Breast epithelium (tissue), 4 donors: ENCODE measurements at regions not wholly inside any gene's neighbourhood (a gene's known extent, or its start where the extent isn't known, plus 50 kb on each side); places are given as distances from the start of the nearest gene placed in this dataset.

Experiments
- DNase-seq, 2 donors: peaks; one replicate each; pipeline ENCODE4 v3.0.0-alpha.2; 2019; ENCODE audit warnings: low spot score in 2 of 2
- H3K27ac ChIP-seq, 2 donors: fragments of 200-600 bp; sonication (generic) in 1 of 2; one replicate each; pipeline ENCODE4 v1.5.1; 2016 to 2019; ENCODE audit warnings: mild to moderate bottlenecking in 1 of 2
- H3K27me3 ChIP-seq, 2 donors: fragments of 200-600 bp; sonication (generic) in 1 of 2; one replicate each; pipeline versions ENCODE4 v1.5.1 to v1.6.0; 2017 to 2019; ENCODE audit warnings: control low read depth in 1 of 2, mild to moderate bottlenecking in 1 of 2
- H3K36me3 ChIP-seq: fragments of 200-600 bp; one replicate; pipeline ENCODE4 v1.5.1; 2019
- H3K4me1 ChIP-seq, 2 donors: fragments of 200-600 bp; sonication (generic); one replicate each; pipeline ENCODE4 v1.5.1; 2016 to 2019; ENCODE audit warnings: control low read depth in 1 of 2
- H3K4me3 ChIP-seq, 3 donors: fragments of 200-600 bp; sonication (generic); 1 replicate in 2 of 3; 2 replicates in 1 of 3; pipeline ENCODE4 v1.5.1; 2016 to 2019; ENCODE audit warnings: mild to moderate bottlenecking in 3 of 3, moderate library complexity in 2 of 3
- H3K9me3 ChIP-seq, 2 donors: fragments of 200-600 bp; sonication (generic) in 1 of 2; one replicate each; pipeline ENCODE4 v1.5.1; 2016 to 2019; ENCODE audit warnings: control low read depth in 1 of 2
- CTCF ChIP-seq, 3 donors: fragments of 450-650 bp; IDR thresholded peaks; one replicate each; pipeline ENCODE4 v1.5.1; 2016 to 2017; ENCODE audit warnings: antibody characterized with exemption in 3 of 3, mild to moderate bottlenecking in 3 of 3, moderate library complexity in 3 of 3
- POLR2A ChIP-seq: fragments of 450-650 bp; IDR thresholded peaks from one replicate; pipeline ENCODE4 v1.6.1; 2016; ENCODE audit warnings: antibody characterized with exemption, mild to moderate bottlenecking, moderate library complexity
- POLR2AphosphoS5 ChIP-seq, 3 donors: sonication (generic); formaldehyde crosslinking; IDR thresholded peaks; one replicate each; pipeline ENCODE4 v1.6.1; 2017; ENCODE audit warnings: antibody characterized with exemption in 3 of 3
- intact Hi-C: fragments of 100-400 bp; cut with DNase I; formaldehyde crosslinking; loops from one replicate; pipeline ENCODE4 v1.15.1; 2023; ENCODE audit warnings: low total_unique reads

GRCh38 chrX:99833821-99834220 lies 576.3 kb downstream of the PCDH19 start:
- H3K27me3 ChIP-seq = peaks cover 0 to 16% of the 10 kb centered on the region in 2 donors

GRCh38 chrX:99820197-99820596 lies 589.9 kb downstream of the PCDH19 start:
- no peaks in the 10 kb centered on the region for H3K9me3 ChIP-seq
- no peaks in the 10 kb centered on the region for H3K36me3 ChIP-seq
- no peak for DNase-seq
- TF ChIP-seq CTCF (IDR thresholded peaks at IDR 0.05) (no peak), POLR2AphosphoS5 (IDR thresholded peaks at IDR 0.05) (no peak), POLR2A (no peak)
- H3K27me3 ChIP-seq = peaks cover 0 to 20% of the 10 kb centered on the region in 2 donors
- no peaks in the 10 kb centered on the region for H3K4me1 ChIP-seq
- H3K27ac ChIP-seq = no peak overlapping the region
- intact Hi-C loops = no loop called here
- no peak overlapping the region for H3K4me3 ChIP-seq

More at GRCh38 chrX:99833821-99834220, 576.3 kb downstream of the PCDH19 start:
- Histone ChIP-seq H3K4me1 (no peaks in the 10 kb centered on the region), H3K9me3 (peaks cover 0 to 15% of the 10 kb centered on the region in 2 donors), H3K36me3 (no peaks in the 10 kb centered on the region), H3K27ac (no peak overlapping the region), H3K4me3 (no peak overlapping the region)
- no peak for DNase-seq
- TF ChIP-seq POLR2A (no peak), CTCF (IDR thresholded peaks at IDR 0.05) (no peak), POLR2AphosphoS5 (IDR thresholded peaks at IDR 0.05) (no peak)
- intact Hi-C loops = no loop called here

- DNase-seq = no peak
- H3K27ac ChIP-seq = no peak overlapping the region
- peaks cover 7 to 23% of the 10 kb centered on the region in 2 donors for H3K9me3 ChIP-seq
- no peak overlapping the region for H3K4me3 ChIP-seq
- intact Hi-C loops = no loop called here
- H3K4me1 ChIP-seq = no peaks in the 10 kb centered on the region
- no peaks in the 10 kb centered on the region for H3K36me3 ChIP-seq
- H3K27me3 ChIP-seq = no peaks in the 10 kb centered on the region
- TF ChIP-seq CTCF (IDR thresholded peaks at IDR 0.05) (no peak), POLR2A (no peak), POLR2AphosphoS5 (IDR thresholded peaks at IDR 0.05) (no peak)
Observed at GRCh38 chrX:99800016-99800415, 610.1 kb downstream of the PCDH19 start.

DNA sequence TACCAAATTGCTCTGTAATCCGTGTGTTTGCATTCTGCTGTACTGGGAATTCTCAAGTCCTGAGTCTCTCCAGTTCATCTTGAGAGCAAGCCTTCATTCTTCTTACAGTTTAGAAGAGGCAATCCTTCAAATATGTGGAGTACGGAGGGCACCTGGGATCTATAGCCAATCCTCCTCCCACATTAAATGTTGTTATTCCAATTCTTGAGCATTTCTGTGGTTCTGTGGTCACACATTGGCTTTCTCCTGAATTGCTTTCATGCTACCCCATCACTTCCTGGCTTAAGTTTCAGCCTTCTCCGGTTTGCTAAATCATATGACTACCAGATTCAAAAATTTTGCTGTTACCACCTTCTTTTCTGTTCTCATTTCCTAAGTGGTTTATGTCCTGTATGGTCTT lies 611.1 kb downstream of the PCDH19 start:
- TF ChIP-seq POLR2A (no peak), CTCF (IDR thresholded peaks at IDR 0.05) (no peak), POLR2AphosphoS5 (IDR thresholded peaks at IDR 0.05) (no peak)
- Histone ChIP-seq H3K9me3 (peaks cover 7 to 29% of the 10 kb centered on the region in 2 donors), H3K4me3 (no peak overlapping the region), H3K4me1 (no peaks in the 10 kb centered on the region), H3K27ac (no peak overlapping the region), H3K27me3 (no peaks in the 10 kb centered on the region), H3K36me3 (no peaks in the 10 kb centered on the region)
- intact Hi-C loops = no loop called here
- DNase-seq = no peak

DNA sequence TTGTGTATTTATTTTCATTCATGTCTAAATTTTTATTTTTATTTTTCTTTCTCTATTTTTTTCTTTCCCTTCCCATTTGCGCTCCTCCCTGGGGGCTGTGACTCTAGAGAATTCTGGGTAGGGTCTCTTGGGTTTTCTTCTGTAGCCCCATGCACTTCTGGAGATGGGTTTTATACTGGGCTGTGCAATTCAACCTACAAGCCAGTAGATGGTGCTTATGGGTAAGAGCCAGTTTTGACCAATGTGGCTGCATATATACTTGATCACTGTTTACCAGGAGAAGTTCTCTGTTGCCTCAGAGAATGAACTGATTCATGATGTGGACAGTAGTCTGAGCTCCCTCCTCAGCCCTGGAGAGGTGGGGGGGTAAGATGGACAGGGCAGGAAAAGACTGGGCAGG lies 614.6 kb downstream of the PCDH19 start:
- Histone ChIP-seq H3K9me3 (peaks cover 7 to 43% of the 10 kb centered on the region in 2 donors), H3K4me3 (no peak overlapping the region), H3K4me1 (no peaks in the 10 kb centered on the region), H3K27me3 (peaks cover 0 to 4% of the 10 kb centered on the region in 2 donors), H3K27ac (no peak overlapping the region), H3K36me3 (no peaks in the 10 kb centered on the region)
- DNase-seq = no peak
- intact Hi-C loops = no loop called here
- TF ChIP-seq CTCF (IDR thresholded peaks at IDR 0.05) = no peak
- no peak for TF ChIP-seq POLR2AphosphoS5 (IDR thresholded peaks at IDR 0.05)
- no peak for TF ChIP-seq POLR2A
